Neural crest cell (in vitro differentiated cells): ENCODE measurements at regions not wholly inside any gene's neighbourhood (a gene's known extent, or its start where the extent isn't known, plus 50 kb on each side); places are given as distances from the start of the nearest gene placed in this dataset.

Source experiments
- DNase-seq: peaks from one replicate; pipeline ENCODE4 v3.0.0; 2021; ENCODE audit warnings: low read depth, mixed read lengths, low spot score
- H3K27ac Mint-ChIP-seq: one replicate; pipeline ENCODE4 v1.8.0; 2021; ENCODE audit warnings: mild to moderate bottlenecking, mixed read lengths; ENCODE audit not compliant: unreplicated experiment
- H3K27me3 Mint-ChIP-seq: 2 replicates; pipeline ENCODE4 v1.8.0; 2021; ENCODE audit warnings: low read depth, mild to moderate bottlenecking, mixed read lengths
- H3K36me3 Mint-ChIP-seq: 2 replicates; pipeline ENCODE4 v1.8.0; 2021; ENCODE audit warnings: low read depth, mild to moderate bottlenecking, mixed read lengths
- H3K4me1 Mint-ChIP-seq: 2 replicates; pipeline ENCODE4 v1.8.0; 2021; ENCODE audit warnings: mixed read lengths
- H3K4me3 Mint-ChIP-seq: one replicate; pipeline ENCODE4 v1.8.0; 2021; ENCODE audit warnings: mild to moderate bottlenecking, mixed read lengths
- H3K9me3 Mint-ChIP-seq: 2 replicates; pipeline ENCODE4 v1.8.0; 2021; ENCODE audit warnings: mixed read lengths
- TF ChIP-seq, protein P1 (sequence below): fragments of 200-600 bp; sonication (generic); conservative IDR thresholded peaks from 2 replicates; pipeline ENCODE4 v1.5.0; 2021; ENCODE audit warnings: antibody characterized with exemption, mild to moderate bottlenecking

DNA sequence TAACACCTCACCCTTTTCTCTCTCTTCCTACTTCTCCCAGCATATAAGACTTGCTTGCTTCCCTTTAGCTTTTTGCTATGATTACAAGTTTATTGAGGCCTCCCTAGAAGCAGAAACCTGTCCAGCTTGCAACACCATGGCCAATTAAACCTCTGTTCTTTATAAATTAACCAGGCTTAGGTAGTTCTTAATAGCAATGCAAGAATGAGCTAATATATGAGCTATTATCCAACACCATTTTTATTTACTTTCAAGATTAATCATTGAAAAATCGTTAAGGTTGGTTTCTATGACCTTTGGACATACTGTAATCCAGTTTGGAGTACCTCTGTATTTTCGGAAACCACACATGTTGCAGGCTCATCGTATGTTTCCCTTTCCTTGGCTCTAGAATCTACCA lies 643.1 kb downstream of the ZPLD1 start:
- no peaks in the 10 kb centered on the region for H3K36me3 Mint-ChIP-seq
- no peak overlapping the region for H3K27ac Mint-ChIP-seq
- TF ChIP-seq, protein P1, sequence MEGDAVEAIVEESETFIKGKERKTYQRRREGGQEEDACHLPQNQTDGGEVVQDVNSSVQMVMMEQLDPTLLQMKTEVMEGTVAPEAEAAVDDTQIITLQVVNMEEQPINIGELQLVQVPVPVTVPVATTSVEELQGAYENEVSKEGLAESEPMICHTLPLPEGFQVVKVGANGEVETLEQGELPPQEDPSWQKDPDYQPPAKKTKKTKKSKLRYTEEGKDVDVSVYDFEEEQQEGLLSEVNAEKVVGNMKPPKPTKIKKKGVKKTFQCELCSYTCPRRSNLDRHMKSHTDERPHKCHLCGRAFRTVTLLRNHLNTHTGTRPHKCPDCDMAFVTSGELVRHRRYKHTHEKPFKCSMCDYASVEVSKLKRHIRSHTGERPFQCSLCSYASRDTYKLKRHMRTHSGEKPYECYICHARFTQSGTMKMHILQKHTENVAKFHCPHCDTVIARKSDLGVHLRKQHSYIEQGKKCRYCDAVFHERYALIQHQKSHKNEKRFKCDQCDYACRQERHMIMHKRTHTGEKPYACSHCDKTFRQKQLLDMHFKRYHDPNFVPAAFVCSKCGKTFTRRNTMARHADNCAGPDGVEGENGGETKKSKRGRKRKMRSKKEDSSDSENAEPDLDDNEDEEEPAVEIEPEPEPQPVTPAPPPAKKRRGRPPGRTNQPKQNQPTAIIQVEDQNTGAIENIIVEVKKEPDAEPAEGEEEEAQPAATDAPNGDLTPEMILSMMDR: no peak
- no peaks in the 10 kb centered on the region for H3K27me3 Mint-ChIP-seq
- no peaks in the 10 kb centered on the region for H3K4me1 Mint-ChIP-seq
- DNase-seq: no peak
- H3K4me3 Mint-ChIP-seq: no peak overlapping the region
- peaks cover 2% of the 10 kb centered on the region for H3K9me3 Mint-ChIP-seq

DNA sequence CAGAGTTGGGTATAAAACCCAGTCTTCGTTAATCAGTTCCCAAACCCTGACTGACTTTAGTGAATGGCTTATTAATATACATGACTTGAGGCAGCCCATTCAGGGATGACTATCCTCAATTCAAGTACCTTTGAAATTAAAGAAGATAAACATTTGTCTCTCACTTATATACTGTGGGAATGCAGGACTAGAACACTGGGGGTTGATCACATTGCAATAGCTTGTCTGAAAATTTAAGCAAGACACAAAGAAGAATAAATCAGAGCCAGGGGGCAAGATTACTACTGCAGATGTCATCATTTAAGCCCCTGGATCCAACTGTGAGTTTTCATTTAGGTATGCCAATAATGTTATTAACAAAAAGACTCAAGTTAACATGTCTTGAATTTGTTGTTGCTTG lies 647.7 kb downstream of the ZPLD1 start:
- DNase-seq: no peak
- Mint-ChIP-seq H3K27ac (no peak overlapping the region), H3K4me1 (no peaks in the 10 kb centered on the region), H3K9me3 (peaks cover 2% of the 10 kb centered on the region), H3K27me3 (no peaks in the 10 kb centered on the region), H3K4me3 (no peak overlapping the region), H3K36me3 (no peaks in the 10 kb centered on the region)
- TF ChIP-seq, protein P1: no peak

DNA sequence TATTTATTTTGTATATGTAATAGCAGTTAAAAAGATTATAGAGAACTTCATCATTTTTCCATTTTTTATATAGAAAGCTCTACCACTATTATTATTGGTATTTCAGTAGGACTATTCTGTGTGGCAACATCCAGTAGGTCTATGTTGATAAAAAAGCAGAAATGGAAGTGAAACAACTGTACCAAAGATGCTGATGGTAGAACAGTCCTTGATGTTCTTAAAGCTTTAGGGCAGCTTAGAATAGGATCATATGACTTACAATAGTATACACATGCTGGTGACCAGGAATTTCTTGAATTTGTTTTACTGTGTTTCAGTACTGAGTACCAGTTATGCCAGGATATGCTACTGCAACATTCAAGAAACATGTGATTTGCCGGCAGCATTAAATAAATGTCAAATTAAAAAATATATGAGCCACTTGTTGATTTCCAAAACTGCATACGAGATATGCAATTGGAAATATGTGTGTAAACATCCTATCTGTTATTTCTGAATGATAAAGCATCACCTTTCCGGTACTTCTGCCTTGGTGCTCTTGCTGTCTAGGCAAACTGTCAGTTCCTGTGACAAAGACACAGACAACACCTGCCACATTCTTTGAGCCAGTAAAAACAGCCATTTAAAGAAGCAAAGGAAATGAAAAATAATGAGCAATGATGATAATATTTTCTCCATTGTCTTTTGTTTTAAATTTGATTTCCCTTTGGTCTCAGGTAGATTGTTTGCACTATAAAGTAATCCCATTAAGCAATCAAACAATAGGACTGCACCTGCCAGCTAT lies 649.2 kb downstream of the ZPLD1 start:
- no peak for DNase-seq
- Mint-ChIP-seq H3K9me3 (peaks cover 2% of the 10 kb centered on the region), H3K36me3 (no peaks in the 10 kb centered on the region), H3K27ac (no peak overlapping the region), H3K4me3 (no peak overlapping the region), H3K27me3 (no peaks in the 10 kb centered on the region), H3K4me1 (no peaks in the 10 kb centered on the region)
- TF ChIP-seq, protein P1: no peak

DNA sequence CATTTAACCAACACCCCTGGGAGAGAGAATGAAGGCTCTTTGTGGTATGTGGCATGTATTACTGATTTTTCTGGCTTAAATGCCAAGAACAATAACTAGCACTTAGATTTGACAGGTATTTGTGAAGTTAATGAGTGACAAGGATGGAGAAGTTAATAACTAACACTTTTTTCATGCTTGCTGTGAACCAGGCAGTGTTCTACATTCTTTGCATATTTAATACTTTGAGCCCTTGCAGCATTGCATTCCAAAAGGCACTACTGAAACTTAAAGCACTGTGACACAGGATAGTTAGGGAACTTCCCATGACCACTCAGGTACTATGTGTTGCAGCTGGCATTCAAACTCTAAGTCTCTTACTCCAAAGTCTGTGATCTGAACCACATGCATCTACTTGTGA lies 650.6 kb downstream of the ZPLD1 start:
- H3K36me3 Mint-ChIP-seq: no peaks in the 10 kb centered on the region
- H3K4me1 Mint-ChIP-seq: no peaks in the 10 kb centered on the region
- peaks cover 2% of the 10 kb centered on the region for H3K9me3 Mint-ChIP-seq
- DNase-seq: no peak
- TF ChIP-seq, protein P1: no peak
- H3K27me3 Mint-ChIP-seq: no peaks in the 10 kb centered on the region
- no peak overlapping the region for H3K27ac Mint-ChIP-seq
- H3K4me3 Mint-ChIP-seq: no peak overlapping the region

DNA sequence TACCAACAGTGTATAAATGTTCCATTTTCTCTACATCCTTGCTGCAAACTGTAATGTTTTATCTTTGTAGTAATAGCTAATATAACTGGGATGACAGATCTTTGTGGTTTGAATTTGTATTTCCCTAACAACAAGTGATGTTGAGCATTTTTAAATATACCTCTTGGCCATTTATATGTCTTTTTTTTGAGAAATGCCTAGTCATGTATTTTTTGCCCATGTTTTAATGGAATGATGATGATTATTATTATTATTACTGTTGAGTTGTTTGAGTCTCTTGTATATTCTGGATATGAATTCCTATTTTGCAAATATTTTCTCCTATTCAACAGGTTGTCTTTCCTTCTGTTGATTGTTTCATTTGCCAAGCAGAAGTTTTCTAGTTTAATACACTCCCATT lies 654.9 kb downstream of the ZPLD1 start:
- H3K4me3 Mint-ChIP-seq: no peak overlapping the region

More for the DNA sequence above, 654.9 kb downstream of the ZPLD1 start:
- Mint-ChIP-seq H3K4me1 (no peaks in the 10 kb centered on the region), H3K9me3 (peaks cover 4% of the 10 kb centered on the region), H3K27me3 (no peaks in the 10 kb centered on the region), H3K36me3 (no peaks in the 10 kb centered on the region), H3K27ac (no peak overlapping the region)
- DNase-seq: no peak
- TF ChIP-seq, protein P1: no peak
